ENCODE measurements at regions not wholly inside any gene's neighbourhood (a gene's known extent, or its start where the extent isn't known, plus 50 kb on each side); places are given as distances from the start of the nearest gene placed in this dataset.

DNA sequence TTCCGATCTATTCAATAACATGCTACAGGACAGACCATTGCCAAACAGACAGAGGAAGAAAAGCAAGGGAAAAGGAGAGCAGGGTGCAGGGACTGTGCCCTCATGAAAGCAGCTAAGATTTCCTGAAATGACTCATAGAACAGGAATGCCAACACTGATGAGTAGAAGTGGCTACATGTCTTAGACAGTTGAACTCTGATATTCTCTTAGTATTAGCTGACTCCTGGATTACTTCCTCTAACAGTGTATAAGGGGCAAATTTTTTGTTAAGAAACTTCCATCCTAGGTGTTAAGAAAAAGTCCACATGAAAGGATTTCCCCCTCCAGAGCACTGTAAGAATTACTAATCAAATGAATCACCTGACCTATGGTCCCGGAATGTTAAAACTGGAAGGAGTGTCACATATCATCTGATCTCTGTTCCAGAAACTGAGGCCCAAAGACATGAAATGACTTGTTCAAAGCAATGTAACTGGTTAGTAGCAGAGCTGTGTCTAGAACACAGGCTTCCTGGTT lies 224.9 kb downstream of the IBTK start:
- TF ChIP-seq POLR2A (IDR thresholded peaks at IDR 0.05), result no peak
- TF ChIP-seq, protein P1, sequence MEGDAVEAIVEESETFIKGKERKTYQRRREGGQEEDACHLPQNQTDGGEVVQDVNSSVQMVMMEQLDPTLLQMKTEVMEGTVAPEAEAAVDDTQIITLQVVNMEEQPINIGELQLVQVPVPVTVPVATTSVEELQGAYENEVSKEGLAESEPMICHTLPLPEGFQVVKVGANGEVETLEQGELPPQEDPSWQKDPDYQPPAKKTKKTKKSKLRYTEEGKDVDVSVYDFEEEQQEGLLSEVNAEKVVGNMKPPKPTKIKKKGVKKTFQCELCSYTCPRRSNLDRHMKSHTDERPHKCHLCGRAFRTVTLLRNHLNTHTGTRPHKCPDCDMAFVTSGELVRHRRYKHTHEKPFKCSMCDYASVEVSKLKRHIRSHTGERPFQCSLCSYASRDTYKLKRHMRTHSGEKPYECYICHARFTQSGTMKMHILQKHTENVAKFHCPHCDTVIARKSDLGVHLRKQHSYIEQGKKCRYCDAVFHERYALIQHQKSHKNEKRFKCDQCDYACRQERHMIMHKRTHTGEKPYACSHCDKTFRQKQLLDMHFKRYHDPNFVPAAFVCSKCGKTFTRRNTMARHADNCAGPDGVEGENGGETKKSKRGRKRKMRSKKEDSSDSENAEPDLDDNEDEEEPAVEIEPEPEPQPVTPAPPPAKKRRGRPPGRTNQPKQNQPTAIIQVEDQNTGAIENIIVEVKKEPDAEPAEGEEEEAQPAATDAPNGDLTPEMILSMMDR (IDR thresholded peaks at IDR 0.05), result no peak
